ENCODE measurements at regions not wholly inside any gene's neighbourhood (a gene's known extent, or its start where the extent isn't known, plus 50 kb on each side); places are given as distances from the start of the nearest gene placed in this dataset.

DNA sequence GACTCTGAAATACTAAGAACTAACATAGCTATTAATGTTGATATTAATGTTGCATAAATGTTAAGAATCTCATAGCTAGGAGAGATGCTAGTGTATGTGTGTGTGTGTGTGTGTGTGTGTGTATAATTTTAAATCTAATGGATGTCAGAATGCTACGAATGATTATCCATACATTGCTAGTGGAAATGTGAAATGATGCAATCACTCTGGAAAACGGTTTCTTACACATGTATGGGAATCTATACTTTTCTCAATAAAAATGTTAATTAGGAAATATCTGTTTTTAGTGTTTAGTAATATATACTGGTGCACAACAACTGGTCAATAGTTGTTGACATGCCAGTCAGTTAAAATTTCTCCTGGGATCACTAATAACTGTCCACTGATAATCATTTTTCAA lies 908.8 kb upstream of the POU3F3 start:
- TF ChIP-seq GATA3 (IDR thresholded peaks at IDR 0.05; ENCODE audit: low read depth, low read length) (no peak), GATA2 (IDR thresholded peaks at IDR 0.05; ENCODE audit: low read depth, low read length) (no peak)

- TF ChIP-seq GATA2 (IDR thresholded peaks at IDR 0.05; ENCODE audit: low read depth, low read length) (no peak), GATA3 (IDR thresholded peaks at IDR 0.05; ENCODE audit: low read depth, low read length) (no peak)
These were observed 894.5 kb upstream of the POU3F3 start for GRCh38 chr2:103959174-103960128.

- no peak for TF ChIP-seq GATA2 (IDR thresholded peaks at IDR 0.05; ENCODE audit: low read depth, low read length)
- TF ChIP-seq GATA3 (IDR thresholded peaks at IDR 0.05; ENCODE audit: low read depth, low read length): no peak
These were observed 893.8 kb upstream of the POU3F3 start for GRCh38 chr2:103960129-103960513.

GRCh38 chr2:103960951-103961350 lies 893.0 kb upstream of the POU3F3 start:
- TF ChIP-seq GATA3 (IDR thresholded peaks at IDR 0.05; ENCODE audit: low read depth, low read length): no peak

- TF ChIP-seq GATA2 (IDR thresholded peaks at IDR 0.05; ENCODE audit: low read depth, low read length): no peak
- no peak for TF ChIP-seq GATA3 (IDR thresholded peaks at IDR 0.05; ENCODE audit: low read depth, low read length)
These were observed 892.1 kb upstream of the POU3F3 start for GRCh38 chr2:103961862-103962261.

DNA sequence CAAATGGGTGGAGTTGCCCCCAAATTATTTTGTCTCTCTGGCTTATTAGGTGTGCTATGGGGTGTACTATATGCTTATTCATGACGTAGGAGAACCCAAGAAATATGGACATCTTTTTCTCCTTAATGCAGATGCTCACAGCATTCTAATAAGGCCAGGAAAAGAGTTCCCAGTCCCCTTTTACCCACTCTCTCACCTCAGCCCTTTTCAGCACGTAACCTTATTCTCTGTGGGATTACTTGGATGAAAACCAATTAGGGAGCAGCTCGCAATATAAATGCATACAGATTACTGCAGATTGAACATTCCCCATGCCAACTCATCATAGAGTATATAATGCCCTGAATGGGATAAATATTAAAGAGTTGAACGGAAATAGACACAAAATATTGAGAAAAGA lies 891.2 kb upstream of the POU3F3 start:
- TF ChIP-seq GATA2 (IDR thresholded peaks at IDR 0.05; ENCODE audit: low read depth, low read length): no peak
- TF ChIP-seq GATA3 (IDR thresholded peaks at IDR 0.05; ENCODE audit: low read depth, low read length): no peak

- TF ChIP-seq GATA3 (IDR thresholded peaks at IDR 0.05; ENCODE audit: low read depth, low read length): no peak
- TF ChIP-seq GATA2 (IDR thresholded peaks at IDR 0.05; ENCODE audit: low read depth, low read length): no peak
These were observed 890.7 kb upstream of the POU3F3 start for GRCh38 chr2:103963146-103963725.

GRCh38 chr2:103977241-103977640 lies 876.7 kb upstream of the POU3F3 start:
- TF ChIP-seq GATA3 (IDR thresholded peaks at IDR 0.05; ENCODE audit: low read depth, low read length) (no peak), GATA2 (IDR thresholded peaks at IDR 0.05; ENCODE audit: low read depth, low read length) (no peak)

DNA sequence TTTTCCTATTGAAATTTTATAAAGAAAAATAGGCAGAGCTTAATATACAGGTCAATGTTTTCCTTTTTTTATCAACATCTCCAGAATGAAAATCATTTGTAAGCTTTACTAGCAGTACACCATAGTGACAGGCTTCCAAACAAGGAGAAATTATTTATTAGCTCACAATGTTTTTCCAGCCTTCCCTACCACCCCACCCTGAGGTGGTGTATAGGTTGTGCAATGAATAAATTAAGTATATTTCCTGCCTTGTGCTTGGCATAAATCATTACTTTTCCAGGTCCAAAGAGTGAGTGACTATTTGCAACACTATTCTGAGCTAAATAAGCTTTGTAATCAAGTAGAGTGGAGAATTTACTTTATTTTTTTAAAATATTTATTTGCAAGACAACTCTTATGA lies 876.2 kb upstream of the POU3F3 start:
- TF ChIP-seq GATA2 (IDR thresholded peaks at IDR 0.05; ENCODE audit: low read depth, low read length) (no peak), GATA3 (IDR thresholded peaks at IDR 0.05; ENCODE audit: low read depth, low read length) (no peak)

GRCh38 chr2:103980401-103980800 lies 873.5 kb upstream of the POU3F3 start:
- TF ChIP-seq GATA2 (IDR thresholded peaks at IDR 0.05; ENCODE audit: low read depth, low read length) (no peak), GATA3 (IDR thresholded peaks at IDR 0.05; ENCODE audit: low read depth, low read length) (no peak)

GRCh38 chr2:103982691-103983090 lies 871.2 kb upstream of the POU3F3 start:
- no peak for TF ChIP-seq GATA2 (IDR thresholded peaks at IDR 0.05; ENCODE audit: low read depth, low read length)
- TF ChIP-seq GATA3 (IDR thresholded peaks at IDR 0.05; ENCODE audit: low read depth, low read length): no peak

- TF ChIP-seq GATA3 (IDR thresholded peaks at IDR 0.05; ENCODE audit: low read depth, low read length) (no peak), GATA2 (IDR thresholded peaks at IDR 0.05; ENCODE audit: low read depth, low read length) (no peak)
These were observed 867.9 kb upstream of the POU3F3 start for GRCh38 chr2:103986001-103986400.

- TF ChIP-seq GATA3 (IDR thresholded peaks at IDR 0.05; ENCODE audit: low read depth, low read length) (no peak), GATA2 (IDR thresholded peaks at IDR 0.05; ENCODE audit: low read depth, low read length) (no peak)
These were observed 862.3 kb upstream of the POU3F3 start for GRCh38 chr2:103991591-103991990.

DNA sequence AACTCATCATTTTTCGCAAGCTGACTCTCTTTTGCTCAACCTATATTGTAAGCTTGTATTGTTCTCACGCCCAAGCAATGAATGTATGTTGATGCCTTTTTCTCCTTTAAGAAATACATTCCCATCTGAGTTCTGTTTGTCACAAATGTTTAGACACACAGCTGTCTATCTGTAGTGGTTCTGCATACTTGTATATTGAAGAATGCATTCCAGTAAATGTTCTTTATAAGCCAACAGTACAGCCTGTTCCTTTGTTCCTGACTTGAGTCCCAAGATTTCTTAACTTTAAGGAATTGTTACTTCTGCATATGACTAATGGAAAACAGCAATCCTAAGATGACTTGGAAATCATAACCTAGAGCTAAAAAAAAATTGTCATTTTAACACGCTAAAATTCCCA lies 849.1 kb upstream of the POU3F3 start:
- TF ChIP-seq GATA2 (IDR thresholded peaks at IDR 0.05; ENCODE audit: low read depth, low read length): no peak

- TF ChIP-seq GATA2 (IDR thresholded peaks at IDR 0.05; ENCODE audit: low read depth, low read length) (no peak), GATA3 (IDR thresholded peaks at IDR 0.05; ENCODE audit: low read depth, low read length) (no peak)
These were observed 837.1 kb upstream of the POU3F3 start for GRCh38 chr2:104016801-104017200.
